ENCODE measurements at regions not wholly inside any gene's neighbourhood (a gene's known extent, or its start where the extent isn't known, plus 50 kb on each side); places are given as distances from the start of the nearest gene placed in this dataset.

GRCh38 chr4:35175487-35175886 lies 1068.8 kb downstream of the ARAP2 start:
- TF ChIP-seq CTCF (IDR thresholded peaks at IDR 0.05): no peak
- no peak for TF ChIP-seq EZH2 (IDR thresholded peaks at IDR 0.05)
- TF ChIP-seq EZH2phosphoT487 (IDR thresholded peaks at IDR 0.05): no peak

All from neural progenitor cell (in vitro differentiated cells).